ENCODE measurements at regions not wholly inside any gene's neighbourhood (a gene's known extent, or its start where the extent isn't known, plus 50 kb on each side); places are given as distances from the start of the nearest gene placed in this dataset.
"Not testable (repeated sequence)": the region's sequence is repeated elsewhere in the genome, so short reads cannot be mapped to it uniquely, and the experiment has no call there.

DNA sequence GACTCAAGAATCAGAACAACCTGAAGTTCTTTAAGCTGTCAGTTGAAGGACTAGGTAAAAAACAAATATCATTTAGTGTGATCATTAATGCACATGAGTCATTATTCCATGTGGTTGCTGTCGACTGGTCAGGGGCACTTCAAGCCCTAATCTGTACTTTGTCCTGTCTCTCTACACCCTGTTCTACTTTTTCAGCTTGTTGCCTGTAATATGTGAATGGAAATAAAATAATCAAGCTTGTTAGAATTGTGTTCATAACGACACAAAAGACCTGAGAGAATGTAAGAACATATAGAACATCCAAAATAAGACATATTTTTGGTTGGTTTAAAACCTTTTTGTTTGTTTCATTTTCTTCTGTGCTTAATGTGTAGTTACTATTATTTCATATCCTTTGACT lies 87.4 kb upstream of the NBPF9 start:
- TF ChIP-seq, protein P1, sequence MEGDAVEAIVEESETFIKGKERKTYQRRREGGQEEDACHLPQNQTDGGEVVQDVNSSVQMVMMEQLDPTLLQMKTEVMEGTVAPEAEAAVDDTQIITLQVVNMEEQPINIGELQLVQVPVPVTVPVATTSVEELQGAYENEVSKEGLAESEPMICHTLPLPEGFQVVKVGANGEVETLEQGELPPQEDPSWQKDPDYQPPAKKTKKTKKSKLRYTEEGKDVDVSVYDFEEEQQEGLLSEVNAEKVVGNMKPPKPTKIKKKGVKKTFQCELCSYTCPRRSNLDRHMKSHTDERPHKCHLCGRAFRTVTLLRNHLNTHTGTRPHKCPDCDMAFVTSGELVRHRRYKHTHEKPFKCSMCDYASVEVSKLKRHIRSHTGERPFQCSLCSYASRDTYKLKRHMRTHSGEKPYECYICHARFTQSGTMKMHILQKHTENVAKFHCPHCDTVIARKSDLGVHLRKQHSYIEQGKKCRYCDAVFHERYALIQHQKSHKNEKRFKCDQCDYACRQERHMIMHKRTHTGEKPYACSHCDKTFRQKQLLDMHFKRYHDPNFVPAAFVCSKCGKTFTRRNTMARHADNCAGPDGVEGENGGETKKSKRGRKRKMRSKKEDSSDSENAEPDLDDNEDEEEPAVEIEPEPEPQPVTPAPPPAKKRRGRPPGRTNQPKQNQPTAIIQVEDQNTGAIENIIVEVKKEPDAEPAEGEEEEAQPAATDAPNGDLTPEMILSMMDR (IDR thresholded peaks at IDR 0.05), result not testable (repeated sequence)
- TF ChIP-seq EZH2 (IDR thresholded peaks at IDR 0.05; ENCODE audit: borderline replicate concordance, insufficient read depth, low read depth, low read length, poor library complexity, severe bottlenecking), result not testable (repeated sequence)

Measured in B cell (primary cell).